ENCODE measurements at regions not wholly inside any gene's neighbourhood (a gene's known extent, or its start where the extent isn't known, plus 50 kb on each side); places are given as distances from the start of the nearest gene placed in this dataset.

- H3K4me3 ChIP-seq (ENCODE audit: low read depth, low read length) = no peak overlapping the region
- H3K36me3 ChIP-seq (ENCODE audit: control insufficient read depth, insufficient read depth, low read length) = no peaks in the 10 kb centered on the region
- no peak for TF ChIP-seq CTCF (IDR thresholded peaks at IDR 0.05; ENCODE audit: insufficient read depth, low read length, poor library complexity, severe bottlenecking)
These were observed 62.9 kb downstream of the MYEOV start for GRCh38 chr11:69356703-69357457.

GRCh38 chr11:69357458-69358397 lies 63.8 kb downstream of the MYEOV start:
- no peak for TF ChIP-seq CTCF (IDR thresholded peaks at IDR 0.05; ENCODE audit: insufficient read depth, low read length, poor library complexity, severe bottlenecking)
- Histone ChIP-seq H3K27me3 (ENCODE audit: control insufficient read depth, insufficient read depth, low read length) (no peaks in the 10 kb centered on the region), H3K36me3 (ENCODE audit: control insufficient read depth, insufficient read depth, low read length) (no peaks in the 10 kb centered on the region), H3K4me3 (ENCODE audit: low read depth, low read length) (no peak overlapping the region)
- DNase-seq (ENCODE audit: low read depth) = no peak

More at GRCh38 chr11:69356703-69357457, 62.9 kb downstream of the MYEOV start:
- no peaks in the 10 kb centered on the region for H3K27me3 ChIP-seq (ENCODE audit: control insufficient read depth, insufficient read depth, low read length)
- no peak for DNase-seq (ENCODE audit: low read depth)

GRCh38 chr11:69358398-69359020 lies 64.6 kb downstream of the MYEOV start:
- Histone ChIP-seq H3K27me3 (ENCODE audit: control insufficient read depth, insufficient read depth, low read length) (no peaks in the 10 kb centered on the region), H3K4me3 (ENCODE audit: low read depth, low read length) (no peak overlapping the region), H3K36me3 (ENCODE audit: control insufficient read depth, insufficient read depth, low read length) (no peaks in the 10 kb centered on the region)
- TF ChIP-seq CTCF (IDR thresholded peaks at IDR 0.05; ENCODE audit: insufficient read depth, low read length, poor library complexity, severe bottlenecking) = no peak
- DNase-seq (ENCODE audit: low read depth) = no peak

- Histone ChIP-seq H3K36me3 (ENCODE audit: control insufficient read depth, insufficient read depth, low read length) (no peaks in the 10 kb centered on the region), H3K4me3 (ENCODE audit: low read depth, low read length) (no peak overlapping the region), H3K27me3 (ENCODE audit: control insufficient read depth, insufficient read depth, low read length) (no peaks in the 10 kb centered on the region)
- DNase-seq (ENCODE audit: low read depth) = no peak
- TF ChIP-seq CTCF (IDR thresholded peaks at IDR 0.05; ENCODE audit: insufficient read depth, low read length, poor library complexity, severe bottlenecking) = no peak
These were observed 66.0 kb downstream of the MYEOV start for GRCh38 chr11:69359735-69360480.

- TF ChIP-seq CTCF (IDR thresholded peaks at IDR 0.05; ENCODE audit: insufficient read depth, low read length, poor library complexity, severe bottlenecking) = no peak
These were observed 66.7 kb downstream of the MYEOV start for GRCh38 chr11:69360606-69361005.

More at GRCh38 chr11:69360606-69361005, 66.7 kb downstream of the MYEOV start:
- no peaks in the 10 kb centered on the region for H3K27me3 ChIP-seq (ENCODE audit: control insufficient read depth, insufficient read depth, low read length)
- no peak overlapping the region for H3K4me3 ChIP-seq (ENCODE audit: low read depth, low read length)
- DNase-seq (ENCODE audit: low read depth) = no peak
- H3K36me3 ChIP-seq (ENCODE audit: control insufficient read depth, insufficient read depth, low read length) = no peaks in the 10 kb centered on the region

Measured in kidney epithelial cell (primary cell).